D721Med (cell line): ENCODE measurements at regions not wholly inside any gene's neighbourhood (a gene's known extent, or its start where the extent isn't known, plus 50 kb on each side); places are given as distances from the start of the nearest gene placed in this dataset.

Experiments
- DNase-seq: peaks from one replicate; pipeline ENCODE4 v3.0.0; 2011; ENCODE audit warnings: low spot score; ENCODE audit not compliant: insufficient read length
- FAIRE-seq: peaks from 2 replicates; lab custom pipeline; 2011; peaks lifted over from hg19 to GRCh38; lab: Jason Lieb, UNC
- TF ChIP-seq, protein P1 (sequence below): IDR thresholded peaks from 2 replicates; pipeline ENCODE4 v1.5.1; 2012; ENCODE audit warnings: mild to moderate bottlenecking, control low read depth; ENCODE audit not compliant: insufficient read depth; ENCODE audit errors: missing control alignments

DNA sequence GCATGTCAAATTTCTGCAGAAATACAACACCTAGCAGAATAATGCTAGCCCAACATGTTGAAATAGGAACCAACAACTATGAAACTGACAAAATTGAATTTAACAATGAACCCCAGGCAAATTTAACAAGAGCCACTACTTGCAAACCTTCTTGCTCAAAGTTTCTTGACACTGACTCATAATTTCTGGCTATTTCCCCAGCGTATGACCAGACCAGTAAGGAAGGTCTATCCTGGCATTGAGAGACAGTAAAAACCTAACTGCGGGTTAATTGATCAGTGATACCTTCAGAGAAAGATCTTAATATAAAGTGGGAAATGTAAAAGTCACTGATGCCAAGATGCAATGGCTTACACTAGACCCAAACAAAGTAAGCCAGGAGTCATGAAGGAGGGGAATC, 510.1 kb downstream of the ARL4A start:
- TF ChIP-seq, protein P1, sequence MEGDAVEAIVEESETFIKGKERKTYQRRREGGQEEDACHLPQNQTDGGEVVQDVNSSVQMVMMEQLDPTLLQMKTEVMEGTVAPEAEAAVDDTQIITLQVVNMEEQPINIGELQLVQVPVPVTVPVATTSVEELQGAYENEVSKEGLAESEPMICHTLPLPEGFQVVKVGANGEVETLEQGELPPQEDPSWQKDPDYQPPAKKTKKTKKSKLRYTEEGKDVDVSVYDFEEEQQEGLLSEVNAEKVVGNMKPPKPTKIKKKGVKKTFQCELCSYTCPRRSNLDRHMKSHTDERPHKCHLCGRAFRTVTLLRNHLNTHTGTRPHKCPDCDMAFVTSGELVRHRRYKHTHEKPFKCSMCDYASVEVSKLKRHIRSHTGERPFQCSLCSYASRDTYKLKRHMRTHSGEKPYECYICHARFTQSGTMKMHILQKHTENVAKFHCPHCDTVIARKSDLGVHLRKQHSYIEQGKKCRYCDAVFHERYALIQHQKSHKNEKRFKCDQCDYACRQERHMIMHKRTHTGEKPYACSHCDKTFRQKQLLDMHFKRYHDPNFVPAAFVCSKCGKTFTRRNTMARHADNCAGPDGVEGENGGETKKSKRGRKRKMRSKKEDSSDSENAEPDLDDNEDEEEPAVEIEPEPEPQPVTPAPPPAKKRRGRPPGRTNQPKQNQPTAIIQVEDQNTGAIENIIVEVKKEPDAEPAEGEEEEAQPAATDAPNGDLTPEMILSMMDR = no peak
- FAIRE-seq (no peak), DNase-seq (no peak)

DNA sequence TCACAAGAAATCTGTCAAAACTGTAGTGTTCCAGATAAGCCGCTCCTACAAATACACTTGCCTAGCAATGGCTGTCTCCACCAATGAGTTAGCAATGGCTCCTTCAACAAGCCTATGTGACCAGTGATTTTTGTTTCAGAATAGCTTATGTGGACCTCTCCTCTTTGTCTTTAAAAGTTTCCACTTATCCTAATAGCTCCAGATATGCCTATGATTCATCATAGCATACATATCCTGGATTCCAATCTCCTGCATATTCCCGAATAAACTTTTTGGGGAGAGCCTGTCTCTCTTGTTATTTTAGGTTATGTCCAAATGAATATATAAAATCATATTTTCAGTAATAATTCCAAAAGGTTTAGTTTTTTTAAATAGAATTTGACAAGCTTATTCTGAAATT, 510.6 kb downstream of the ARL4A start:
- FAIRE-seq (no peak), DNase-seq (no peak)
- TF ChIP-seq, protein P1 = no peak

DNA sequence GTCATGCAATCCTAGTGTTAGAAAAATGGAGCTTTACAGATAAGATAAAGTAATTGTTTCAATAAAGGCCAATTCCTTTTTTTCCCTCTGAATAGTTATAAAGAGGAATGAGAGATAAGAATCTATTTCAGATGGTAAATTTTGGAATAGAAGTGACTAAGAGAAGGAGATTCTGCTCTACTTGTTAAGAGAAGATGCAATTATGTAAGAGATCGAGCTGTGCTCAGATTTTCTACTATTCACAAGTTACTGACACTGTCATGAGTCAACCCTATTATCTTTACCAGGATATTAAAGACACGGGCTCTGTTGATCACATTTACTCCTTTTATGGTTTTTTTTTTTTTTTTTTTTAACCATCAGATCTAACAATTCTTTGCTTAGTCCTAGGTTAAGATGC, 511.3 kb downstream of the ARL4A start:
- no peak for DNase-seq
- TF ChIP-seq, protein P1 = no peak

DNA sequence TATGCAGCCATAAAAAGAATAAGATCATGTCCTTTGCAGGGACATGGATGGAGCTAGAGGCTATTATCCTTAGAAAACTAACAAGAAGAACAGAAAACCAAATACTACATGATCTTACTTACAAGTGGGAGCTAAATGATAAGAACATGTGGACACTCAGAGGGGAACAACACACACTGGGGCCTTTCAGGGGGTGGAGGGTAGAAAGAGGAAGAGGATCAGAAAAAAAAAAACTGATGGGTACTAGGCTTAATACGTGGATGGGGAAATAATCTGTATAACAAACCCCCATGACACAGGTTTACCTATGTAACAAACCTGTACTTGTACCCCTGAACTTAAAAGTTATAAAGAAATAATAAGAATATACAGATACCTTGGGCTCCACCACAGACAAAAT, 514.2 kb downstream of the ARL4A start:
- TF ChIP-seq, protein P1 = no peak
- DNase-seq = no peak
- FAIRE-seq = no peak

More for the DNA sequence above, 511.3 kb downstream of the ARL4A start:
- FAIRE-seq = no peak

GRCh38 chr7:13217768-13218167, 530.3 kb downstream of the ARL4A start:
- DNase-seq (no peak), FAIRE-seq (no peak)
- TF ChIP-seq, protein P1 = no peak

DNA sequence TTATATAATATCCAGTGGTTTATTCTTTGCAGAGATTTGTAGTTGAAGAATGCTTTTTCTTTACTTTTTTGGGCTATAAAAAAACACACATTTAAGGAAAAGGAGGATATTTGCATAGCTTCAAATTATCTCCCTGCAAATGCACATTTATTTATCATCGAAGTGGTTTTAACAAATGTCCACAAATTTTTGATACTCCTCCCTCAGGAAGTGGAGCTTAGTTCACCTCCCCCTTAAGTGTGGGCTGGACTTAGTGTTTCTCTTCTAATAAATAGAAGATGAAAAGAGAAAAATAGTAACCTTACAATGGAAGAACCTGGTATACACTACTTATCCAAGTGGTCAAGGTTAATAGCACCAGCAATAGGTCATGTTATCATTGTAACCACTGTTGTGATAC, 537.6 kb downstream of the ARL4A start:
- TF ChIP-seq, protein P1 = no peak
- DNase-seq (no peak), FAIRE-seq (no peak)

GRCh38 chr7:13226385-13226784, 539.0 kb downstream of the ARL4A start:
- FAIRE-seq = no peak
- TF ChIP-seq, protein P1 = no peak
- DNase-seq = no peak
